GM08714 (cell line): ENCODE measurements at regions not wholly inside any gene's neighbourhood (a gene's known extent, or its start where the extent isn't known, plus 50 kb on each side); places are given as distances from the start of the nearest gene placed in this dataset.

ENCODE experiments used
- H3K4me3 ChIP-seq: fragments of 200-500 bp; sonication (Bioruptor generic); 2 replicates; pipeline ENCODE4 v1.5.1; 2014; ENCODE audit warnings: mild to moderate bottlenecking, low read length, inconsistent platforms
- ZNF274 ChIP-seq: IDR thresholded peaks from 2 replicates; pipeline ENCODE4 v1.6.1; 2012; ENCODE audit warnings: mild to moderate bottlenecking, low read depth, low read length

GRCh38 chr1:229042482-229042881 is 228.4 kb upstream of the RAB4A start:
- no peak overlapping the region for H3K4me3 ChIP-seq
- no peak for TF ChIP-seq ZNF274

- no peak for TF ChIP-seq ZNF274
- no peak overlapping the region for H3K4me3 ChIP-seq
Observed at GRCh38 chr1:229043115-229043514, 227.8 kb upstream of the RAB4A start.

- no peak for TF ChIP-seq ZNF274
- no peak overlapping the region for H3K4me3 ChIP-seq
Observed at GRCh38 chr1:229046251-229046853, 224.6 kb upstream of the RAB4A start.

GRCh38 chr1:229047161-229047839 is 223.6 kb upstream of the RAB4A start:
- no peak for TF ChIP-seq ZNF274
- H3K4me3 ChIP-seq = no peak overlapping the region

GRCh38 chr1:229047840-229048620 is 222.9 kb upstream of the RAB4A start:
- H3K4me3 ChIP-seq = no peak overlapping the region
- TF ChIP-seq ZNF274 = no peak

- H3K4me3 ChIP-seq = no peak overlapping the region
- TF ChIP-seq ZNF274 = no peak
Observed at GRCh38 chr1:229048896-229049295, 222.0 kb upstream of the RAB4A start.

- TF ChIP-seq ZNF274 = no peak
- H3K4me3 ChIP-seq = no peak overlapping the region
Observed at GRCh38 chr1:229056046-229056445, 214.9 kb upstream of the RAB4A start.

GRCh38 chr1:229058111-229058561 is 212.8 kb upstream of the RAB4A start:
- no peak overlapping the region for H3K4me3 ChIP-seq
- no peak for TF ChIP-seq ZNF274

GRCh38 chr1:229058729-229059128 is 212.2 kb upstream of the RAB4A start:
- no peak overlapping the region for H3K4me3 ChIP-seq
- no peak for TF ChIP-seq ZNF274

GRCh38 chr1:229059671-229060539 is 211.0 kb upstream of the RAB4A start:
- no peak overlapping the region for H3K4me3 ChIP-seq

GRCh38 chr1:229062135-229062534 is 208.8 kb upstream of the RAB4A start:
- TF ChIP-seq ZNF274 = no peak
- H3K4me3 ChIP-seq = no peak overlapping the region

More at GRCh38 chr1:229059671-229060539, 211.0 kb upstream of the RAB4A start:
- no peak for TF ChIP-seq ZNF274

- H3K4me3 ChIP-seq = no peak overlapping the region
- no peak for TF ChIP-seq ZNF274
Observed at GRCh38 chr1:229063154-229063773, 207.6 kb upstream of the RAB4A start.

- H3K4me3 ChIP-seq = no peak overlapping the region
- no peak for TF ChIP-seq ZNF274
Observed at GRCh38 chr1:229064320-229065168, 206.4 kb upstream of the RAB4A start.
